Glomerular visceral epithelial cell (primary cell): ENCODE measurements at regions not wholly inside any gene's neighbourhood (a gene's known extent, or its start where the extent isn't known, plus 50 kb on each side); places are given as distances from the start of the nearest gene placed in this dataset.
"Not testable (repeated sequence)": the region's sequence is repeated elsewhere in the genome, so short reads cannot be mapped to it uniquely, and the experiment has no call there.

Experiments used
- DNase-seq: peaks from one replicate; pipeline ENCODE4 v3.0.0-alpha.2; 2016; ENCODE audit errors: extremely low spot score

- DNase-seq = no peak
Measured at GRCh38 chr2:191476901-191477300, 201.0 kb upstream of the NABP1 start.

- no peak for DNase-seq
Measured at GRCh38 chr2:191478799-191479679, 198.9 kb upstream of the NABP1 start.

- DNase-seq = no peak
Measured at GRCh38 chr2:191479680-191480023, 198.3 kb upstream of the NABP1 start.

- DNase-seq = no peak
Measured at GRCh38 chr2:191481305-191482070, 196.4 kb upstream of the NABP1 start.

- DNase-seq = no peak
Measured at GRCh38 chr2:191483117-191483516, 194.8 kb upstream of the NABP1 start.

- peak; percentile 98 for DNase-seq
Measured at GRCh38 chr2:191486584-191487320, 191.2 kb upstream of the NABP1 start.

GRCh38 chr2:191488135-191488534 lies 189.8 kb upstream of the NABP1 start:
- DNase-seq = peak; percentile 21

GRCh38 chr2:191489177-191489576 lies 188.8 kb upstream of the NABP1 start:
- no peak for DNase-seq

- DNase-seq = no peak
Measured at GRCh38 chr2:191496838-191497237, 181.1 kb upstream of the NABP1 start.

- DNase-seq = no peak
Measured at GRCh38 chr2:191497822-191498221, 180.1 kb upstream of the NABP1 start.

- DNase-seq = no peak
Measured at GRCh38 chr2:191499050-191499449, 178.9 kb upstream of the NABP1 start.

- no peak for DNase-seq
Measured at GRCh38 chr2:191499874-191500565, 177.9 kb upstream of the NABP1 start.

GRCh38 chr2:191500566-191500883 lies 177.4 kb upstream of the NABP1 start:
- DNase-seq = no peak

GRCh38 chr2:191500884-191501560 lies 176.9 kb upstream of the NABP1 start:
- DNase-seq = no peak

- DNase-seq = peak; percentile 56
Measured at GRCh38 chr2:191501561-191502168, 176.3 kb upstream of the NABP1 start.

GRCh38 chr2:191506515-191506914 lies 171.4 kb upstream of the NABP1 start:
- DNase-seq = no peak

GRCh38 chr2:191507252-191507853 lies 170.6 kb upstream of the NABP1 start:
- not testable (repeated sequence) for DNase-seq

GRCh38 chr2:191508738-191509137 lies 169.2 kb upstream of the NABP1 start:
- DNase-seq = no peak

GRCh38 chr2:191512216-191512835 lies 165.6 kb upstream of the NABP1 start:
- no peak for DNase-seq

- DNase-seq = no peak
Measured at GRCh38 chr2:191512874-191513273, 165.1 kb upstream of the NABP1 start.
